IMR-90 (cell line): ENCODE measurements at regions not wholly inside any gene's neighbourhood (a gene's known extent, or its start where the extent isn't known, plus 50 kb on each side); places are given as distances from the start of the nearest gene placed in this dataset.

Experiments used
- ATAC-seq: fragments of 200-7000 bp; cut with Tn5 transposase; 2 replicates; pipeline ENCODE4 v1.9.1; 2020; ENCODE audit warnings: low read depth, mild to moderate bottlenecking, moderate library complexity
- BruUV-seq: library from RNA; stranded (reverse); fragments of 400-500 nt; replicated peaks from 2 replicates; lab custom pipeline; 2021; lab: Mats Ljungman, UMichigan
- CTCF ChIA-PET: fragments of 300-600 bp; formaldehyde crosslinking; extraction: SDS; loops from one replicate; lab custom pipeline; 2021; ENCODE audit warnings: antibody characterized with exemption; lab: Yijun Ruan, JAX
- POLR2A ChIA-PET: fragments of 300-600 bp; sonication (Branson Sonifier 250); formaldehyde crosslinking; loops from one replicate; lab custom pipeline; 2022; ENCODE audit warnings: antibody characterized with exemption; ENCODE audit not compliant: unreplicated experiment; lab: Charles Lee
- DNase-seq: peaks from one replicate; pipeline ENCODE4 v3.0.0; 2013
- H2AFZ ChIP-seq: replicated peaks from 2 replicates; pipeline ENCODE3; 2013; ENCODE audit warnings: low read length, mild to moderate bottlenecking; ENCODE audit not compliant: poor library complexity
- H2AK5ac ChIP-seq: 2 replicates; pipeline ENCODE4 v1.6.1; 2013; ENCODE audit warnings: low read depth, low read length, inconsistent platforms
- H2AK9ac ChIP-seq: replicated peaks from 2 replicates; pipeline ENCODE3; 2013; ENCODE audit warnings: mild to moderate bottlenecking, low read depth, low read length, moderate library complexity; ENCODE audit not compliant: poor library complexity
- H2BK120ac ChIP-seq: 2 replicates; pipeline ENCODE4 v1.6.1; 2013; ENCODE audit warnings: low read depth, low read length, inconsistent platforms
- H2BK15ac ChIP-seq: 3 replicates; pipeline ENCODE4 v1.6.1; 2013; ENCODE audit warnings: low read depth, low read length, inconsistent platforms
- H2BK20ac ChIP-seq: 2 replicates; pipeline ENCODE4 v1.6.1; 2013; ENCODE audit warnings: low read depth, mild to moderate bottlenecking, inconsistent platforms, low read length, moderate library complexity
- H2BK5ac ChIP-seq: 2 replicates; pipeline ENCODE4 v1.6.1; 2013; ENCODE audit warnings: mild to moderate bottlenecking, low read depth, low read length, inconsistent platforms; ENCODE audit not compliant: poor library complexity, severe bottlenecking
- H3K14ac ChIP-seq: replicated peaks from 2 replicates; pipeline ENCODE4 v1.6.1; 2013; ENCODE audit warnings: low read depth, low read length, inconsistent platforms
- H3K18ac ChIP-seq: 2 replicates; pipeline ENCODE4 v1.6.1; 2013; ENCODE audit warnings: low read depth, low read length, control low read depth
- H3K23ac ChIP-seq: 2 replicates; pipeline ENCODE4 v1.6.1; 2013; ENCODE audit warnings: low read depth, low read length, inconsistent platforms
- H3K27ac ChIP-seq: 2 replicates; pipeline ENCODE4 v1.5.1; 2013; ENCODE audit warnings: mild to moderate bottlenecking, control low read depth, low read length; ENCODE audit not compliant: insufficient read depth
- H3K27me3 ChIP-seq: 2 replicates; pipeline ENCODE4 v1.6.1; 2013; ENCODE audit warnings: low read length; ENCODE audit not compliant: control insufficient read depth, insufficient read depth
- H3K36me3 ChIP-seq: 2 replicates; pipeline ENCODE4 v1.6.1; 2013; ENCODE audit warnings: low read length, mixed read lengths; ENCODE audit not compliant: control insufficient read depth, insufficient read depth
- H3K4ac ChIP-seq: 2 replicates; pipeline ENCODE4 v1.6.1; 2013; ENCODE audit warnings: low read depth, low read length, inconsistent platforms
- H3K4me1 ChIP-seq: 2 replicates; pipeline ENCODE4 v1.6.1; 2013; ENCODE audit warnings: low read length, mixed read lengths; ENCODE audit not compliant: control insufficient read depth, insufficient read depth
- H3K4me2 ChIP-seq: 2 replicates; pipeline ENCODE4 v1.6.1; 2013; ENCODE audit warnings: low read depth, mild to moderate bottlenecking, control low read depth, low read length, moderate library complexity
- H3K4me3 ChIP-seq: 2 replicates; pipeline ENCODE4 v1.5.1; 2013; ENCODE audit warnings: low read depth, mild to moderate bottlenecking, control low read depth, low read length, moderate library complexity; ENCODE audit not compliant: insufficient read depth
- H3K56ac ChIP-seq: 2 replicates; pipeline ENCODE4 v1.6.1; 2013; ENCODE audit warnings: low read length, inconsistent platforms; ENCODE audit not compliant: insufficient read depth; ENCODE audit errors: extremely low read depth
- H3K79me1 ChIP-seq, 2 experiments: 2 replicates each; pipeline ENCODE4 v1.6.1; 2013; ENCODE audit warnings: low read length in 2 of 2, inconsistent platforms in 1 of 2, low read depth in 1 of 2
- H3K9ac ChIP-seq: 2 replicates; pipeline ENCODE4 v1.6.1; 2013; ENCODE audit warnings: low read depth, low read length, control low read depth
- H3K9me1 ChIP-seq: 2 replicates; pipeline ENCODE4 v1.6.1; 2013; ENCODE audit warnings: low read length, inconsistent platforms; ENCODE audit not compliant: insufficient read depth
- H3K9me3 ChIP-seq: 2 replicates; pipeline ENCODE4 v1.6.1; 2013; ENCODE audit warnings: low read length; ENCODE audit not compliant: control insufficient read depth, insufficient read depth
- H4K20me1 ChIP-seq: 2 replicates; pipeline ENCODE4 v1.6.1; 2013; ENCODE audit warnings: low read length, inconsistent platforms; ENCODE audit not compliant: insufficient read depth
- H4K5ac ChIP-seq: 2 replicates; pipeline ENCODE4 v1.6.1; 2013; ENCODE audit warnings: mild to moderate bottlenecking, low read depth, low read length, control low read depth
- H4K8ac ChIP-seq, 2 experiments: 2 replicates each; pipeline ENCODE4 v1.6.1; 2013; ENCODE audit warnings: low read depth in 2 of 2, low read length in 2 of 2, control low read depth in 1 of 2, inconsistent platforms in 1 of 2
- H4K91ac ChIP-seq: 2 replicates; pipeline ENCODE4 v1.6.1; 2013; ENCODE audit warnings: low read depth, low read length, inconsistent platforms; ENCODE audit not compliant: insufficient read depth
- BHLHE40 ChIP-seq: fragments of 150-350 bp; IDR thresholded peaks from 2 replicates; pipeline ENCODE4 v1.6.1; 2016; ENCODE audit warnings: mild to moderate bottlenecking, low read depth, low read length
- CEBPB ChIP-seq: IDR thresholded peaks from 2 replicates; pipeline ENCODE4 v1.6.1; 2012; ENCODE audit warnings: low read depth, low read length, improper control_type of control experiment
- CHD1 ChIP-seq: IDR thresholded peaks from 2 replicates; pipeline ENCODE4 v1.6.1; 2012; ENCODE audit warnings: low read depth, low read length, improper control_type of control experiment
- MAFK ChIP-seq: IDR thresholded peaks from 2 replicates; pipeline ENCODE4 v1.6.1; 2012; ENCODE audit warnings: low read depth, low read length, improper control_type of control experiment
- MAZ ChIP-seq: IDR thresholded peaks from 2 replicates; pipeline ENCODE4 v1.6.1; 2012; ENCODE audit warnings: low read depth, mild to moderate bottlenecking, low read length, improper control_type of control experiment, moderate library complexity, borderline replicate concordance
- POLR2A ChIP-seq: IDR thresholded peaks from 2 replicates; pipeline ENCODE4 v1.6.1; 2012; ENCODE audit warnings: mild to moderate bottlenecking, low read depth, low read length
- RAD21 ChIP-seq: IDR thresholded peaks from 2 replicates; pipeline ENCODE4 v1.6.1; 2012; ENCODE audit warnings: low read length, improper control_type of control experiment
- RCOR1 ChIP-seq: IDR thresholded peaks from 2 replicates; pipeline ENCODE4 v1.6.1; 2012; ENCODE audit warnings: mild to moderate bottlenecking, low read length, improper control_type of control experiment; ENCODE audit not compliant: insufficient replicate concordance
- RFX5 ChIP-seq: IDR thresholded peaks from 2 replicates; pipeline ENCODE4 v1.8.0; 2012; ENCODE audit warnings: low read depth, mild to moderate bottlenecking, low read length, moderate library complexity
- USF2 ChIP-seq: fragments of 150-350 bp; IDR thresholded peaks from 2 replicates; pipeline ENCODE4 v1.6.1; 2017; ENCODE audit warnings: mild to moderate bottlenecking, antibody characterized with exemption, low read length, low read depth
- WGBS, 2 experiments: methylation state at CpG; one replicate each; pipeline versions ENCODE4 v1.1.5 to v1.1.7; 2013; ENCODE audit warnings: missing lambda C conversion rate in 2 of 2; ENCODE audit not compliant: insufficient read length in 1 of 2; ENCODE audit errors: extremely low coverage in 2 of 2; 5-methylcytosine and 5-hydroxymethylcytosine counted together
- dilution Hi-C: fragments of 300-500 bp; cut with HindIII; formaldehyde crosslinking; loops from one replicate; pipeline ENCODE4 v1.14.3; 2018; ENCODE audit warnings: low sequenced_read_pairs; ENCODE audit not compliant: unreplicated experiment
- in situ Hi-C: fragments of 300-500 bp; cut with MboI; formaldehyde crosslinking; loops from 3 replicates; pipeline ENCODE4 v1.14.3; 2019; ENCODE audit warnings: low sequenced_read_pairs, inconsistent platforms, mixed read lengths
- intact Hi-C: fragments of 100-400 bp; cut with micrococcal nuclease; formaldehyde crosslinking; loops from 2 replicates; pipeline ENCODE4 v1.10.0; 2022
- TF ChIP-seq, protein P1 (sequence below): conservative IDR thresholded peaks from 2 replicates; pipeline ENCODE4 v1.5.1; 2012; ENCODE audit warnings: mild to moderate bottlenecking, low read depth, low read length, improper control_type of control experiment

GRCh38 chr4:140284456-140284855 is 89.0 kb upstream of the SCOC start:
- no peak overlapping the region for H4K91ac ChIP-seq
- intact Hi-C loops: no loop called here
- ChIA-PET CTCF (no interaction called here), POLR2A (no interaction called here)
- H4K8ac ChIP-seq: no peak overlapping the region
- no peaks in the 10 kb centered on the region for H3K36me3 ChIP-seq
- H3K56ac ChIP-seq: no peak overlapping the region
- H2BK20ac ChIP-seq: no peak overlapping the region
- no peak overlapping the region for H2BK120ac ChIP-seq
- dilution Hi-C loops: no loop called here
- no peak overlapping the region for H4K5ac ChIP-seq
- 0 out of 2 replicates have a peak, but pooled peaks cover 3% of the 10 kb centered on the region for H3K9me1 ChIP-seq
- H2BK15ac ChIP-seq: no peak overlapping the region
- no peaks in the 10 kb centered on the region for H4K20me1 ChIP-seq
- WGBS, 2 experiments: no CpG with 5 or more reads among the region's 2 CpGs
- no peak overlapping the region for H3K27ac ChIP-seq
- DNase-seq: no peak
- H3K79me1 ChIP-seq: no peaks in the 10 kb centered on the region
- H3K27me3 ChIP-seq: peaks cover 28% of the 10 kb centered on the region
- no peaks in the 10 kb centered on the region for H3K9me3 ChIP-seq
- BruUV-seq: no TSS peak
- ATAC-seq: no peak
- no peak overlapping the region for H2AK5ac ChIP-seq
- no peak overlapping the region for H2AK9ac ChIP-seq
- TF ChIP-seq, protein P1, sequence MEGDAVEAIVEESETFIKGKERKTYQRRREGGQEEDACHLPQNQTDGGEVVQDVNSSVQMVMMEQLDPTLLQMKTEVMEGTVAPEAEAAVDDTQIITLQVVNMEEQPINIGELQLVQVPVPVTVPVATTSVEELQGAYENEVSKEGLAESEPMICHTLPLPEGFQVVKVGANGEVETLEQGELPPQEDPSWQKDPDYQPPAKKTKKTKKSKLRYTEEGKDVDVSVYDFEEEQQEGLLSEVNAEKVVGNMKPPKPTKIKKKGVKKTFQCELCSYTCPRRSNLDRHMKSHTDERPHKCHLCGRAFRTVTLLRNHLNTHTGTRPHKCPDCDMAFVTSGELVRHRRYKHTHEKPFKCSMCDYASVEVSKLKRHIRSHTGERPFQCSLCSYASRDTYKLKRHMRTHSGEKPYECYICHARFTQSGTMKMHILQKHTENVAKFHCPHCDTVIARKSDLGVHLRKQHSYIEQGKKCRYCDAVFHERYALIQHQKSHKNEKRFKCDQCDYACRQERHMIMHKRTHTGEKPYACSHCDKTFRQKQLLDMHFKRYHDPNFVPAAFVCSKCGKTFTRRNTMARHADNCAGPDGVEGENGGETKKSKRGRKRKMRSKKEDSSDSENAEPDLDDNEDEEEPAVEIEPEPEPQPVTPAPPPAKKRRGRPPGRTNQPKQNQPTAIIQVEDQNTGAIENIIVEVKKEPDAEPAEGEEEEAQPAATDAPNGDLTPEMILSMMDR: no peak
- no peak for TF ChIP-seq RCOR1
- no peak for TF ChIP-seq RAD21
- TF ChIP-seq BHLHE40: no peak
- no peak for TF ChIP-seq CHD1
- no peak for TF ChIP-seq MAZ
- TF ChIP-seq MAFK: no peak
- TF ChIP-seq POLR2A: no peak
- no peak for TF ChIP-seq USF2
- TF ChIP-seq CEBPB: no peak
- no peak for TF ChIP-seq RFX5
- no peak overlapping the region for H2AFZ ChIP-seq
- H3K14ac ChIP-seq: no peak overlapping the region
- H3K4ac ChIP-seq: no peak overlapping the region
- H3K4me2 ChIP-seq: no peak overlapping the region
- H3K4me1 ChIP-seq: no peaks in the 10 kb centered on the region
- no peak overlapping the region for H3K23ac ChIP-seq
- in situ Hi-C loops: no loop called here
- no peak overlapping the region for H2BK5ac ChIP-seq
- H3K18ac ChIP-seq: no peak overlapping the region
- no peak overlapping the region for H3K4me3 ChIP-seq
- no peak overlapping the region for H3K9ac ChIP-seq
